Hindlimb muscle (tissue), 1 donor: ENCODE measurements at regions not wholly inside any gene's neighbourhood (a gene's known extent, or its start where the extent isn't known, plus 50 kb on each side); places are given as distances from the start of the nearest gene placed in this dataset.
A peak's percentile ranks its signal among the peaks of the same experiment; 100 is the strongest.

Source experiments
- DNase-seq: peaks from one replicate; pipeline ENCODE4 v3.0.0-alpha.2; 2013

DNA sequence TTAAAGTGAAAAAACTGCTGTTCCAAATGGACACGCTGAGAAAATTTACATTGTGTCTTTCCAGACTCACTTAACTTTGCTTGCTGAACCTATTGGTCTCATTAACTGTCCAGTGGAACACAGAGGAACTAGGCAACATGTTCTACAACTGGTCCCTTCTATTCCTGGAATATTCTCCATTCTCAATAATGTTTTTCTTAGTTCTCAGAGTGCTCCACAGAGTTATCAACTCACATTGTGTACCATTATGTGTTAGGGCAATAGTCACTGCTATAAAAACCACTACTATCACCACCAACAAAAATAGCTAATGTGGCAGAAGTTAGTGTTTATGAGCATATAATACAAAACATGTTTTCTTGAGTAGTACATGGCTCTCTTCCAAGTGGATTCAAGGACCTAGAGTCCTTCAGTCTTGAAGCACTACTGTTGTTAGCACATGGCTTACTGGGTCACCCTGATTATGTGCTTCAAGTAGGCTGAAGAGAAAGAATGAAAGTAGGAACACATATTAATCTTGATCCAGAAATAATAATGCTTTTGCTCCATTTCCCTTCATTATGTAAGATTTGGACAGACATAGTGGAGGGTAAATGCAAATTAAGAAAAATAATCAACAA is 865.3 kb upstream of the HS3ST1 start:
- no peak for DNase-seq

DNA sequence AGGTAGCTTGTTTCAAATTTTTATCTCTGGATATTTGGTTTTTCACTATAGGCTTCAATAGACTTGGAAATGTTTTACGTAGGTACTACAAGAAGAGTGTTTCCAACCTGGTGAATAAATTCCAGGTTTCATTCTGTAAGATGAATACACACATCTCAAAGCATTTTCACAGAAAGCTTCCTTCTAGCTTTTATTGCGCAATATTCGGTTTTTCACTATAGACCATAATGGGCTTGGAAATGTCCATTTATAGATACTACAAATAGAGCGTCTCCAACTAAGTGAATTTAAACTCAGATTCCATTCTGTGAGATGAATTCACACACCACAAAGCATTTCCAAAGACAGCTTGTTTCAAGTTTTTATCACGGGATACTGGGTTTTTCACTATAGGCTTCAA is 857.7 kb upstream of the HS3ST1 start:
- no peak for DNase-seq

DNA sequence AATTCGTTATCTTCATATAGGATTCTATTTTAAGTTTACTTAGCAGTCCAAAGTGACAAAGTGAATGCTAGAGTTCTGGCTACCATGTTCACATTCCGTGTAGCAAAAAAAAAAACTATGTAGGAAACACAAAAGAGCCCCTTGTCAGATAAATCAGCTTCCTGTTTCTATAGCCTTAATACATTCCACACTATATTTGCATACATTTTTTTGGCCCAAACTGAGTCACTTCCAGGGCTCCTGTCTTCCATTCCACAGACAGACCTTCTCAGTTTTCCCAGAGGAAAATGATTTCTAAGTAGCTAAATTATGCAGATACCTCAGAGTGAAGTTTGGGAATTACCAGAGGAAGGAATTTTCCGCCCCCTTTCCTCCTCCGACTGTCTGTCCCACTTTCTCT is 841.9 kb upstream of the HS3ST1 start:
- no peak for DNase-seq

DNA sequence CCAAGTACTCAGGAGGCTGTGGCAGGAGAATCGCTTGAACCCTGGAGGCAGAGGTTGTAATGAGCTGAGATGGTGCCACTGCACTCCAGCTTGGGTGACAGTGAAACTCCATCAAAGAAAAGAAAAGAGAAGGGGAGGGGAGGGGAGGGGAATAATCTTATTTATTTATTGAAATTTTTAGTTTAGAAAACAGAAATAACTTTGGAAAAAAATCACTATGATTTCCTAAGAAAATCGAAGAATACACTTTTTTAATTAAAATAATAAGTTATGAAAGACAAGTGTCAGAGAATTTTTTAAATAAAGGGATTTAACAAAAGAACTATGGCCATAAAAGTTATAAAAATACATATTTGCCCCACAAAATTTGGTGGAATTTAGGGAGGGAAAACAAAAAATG is 836.9 kb upstream of the HS3ST1 start:
- no peak for DNase-seq

DNA sequence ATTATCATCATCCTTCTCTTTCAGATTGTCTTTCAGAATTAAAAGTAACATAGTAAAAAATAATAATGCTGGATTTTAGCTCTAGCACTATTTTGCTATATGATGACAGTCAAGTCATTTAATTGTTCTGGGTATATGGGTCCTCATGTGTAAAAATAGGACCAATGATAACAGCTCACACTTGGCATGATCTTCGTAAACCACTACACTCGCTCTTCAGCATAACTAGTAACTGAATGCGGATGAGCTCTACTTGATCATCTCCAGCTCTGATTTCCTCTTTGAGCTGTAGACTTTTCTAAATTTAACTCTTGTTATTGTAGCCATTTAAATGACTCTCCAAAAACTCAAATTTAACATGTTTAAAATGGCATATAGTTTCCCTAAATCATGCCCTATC is 831.8 kb upstream of the HS3ST1 start:
- no peak for DNase-seq

DNA sequence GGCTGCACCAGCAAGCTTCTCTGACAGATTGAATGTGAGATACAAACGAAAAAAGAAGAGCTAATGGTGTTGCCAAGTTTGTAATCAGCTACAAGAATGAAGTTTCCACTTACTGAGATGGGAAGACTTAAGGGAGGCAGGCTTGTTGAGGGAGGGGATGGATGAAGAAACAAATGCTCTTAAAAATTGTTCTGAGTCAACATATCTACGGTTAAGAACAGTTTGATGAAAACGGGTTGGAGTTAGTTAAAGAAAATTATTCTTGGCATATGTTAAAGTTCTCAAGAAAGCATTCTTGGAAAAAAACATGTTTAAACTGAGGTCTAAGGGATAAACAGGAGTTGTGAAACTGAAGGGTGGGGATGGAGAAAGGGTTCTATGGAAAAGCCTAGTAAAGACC is 816.3 kb upstream of the HS3ST1 start:
- DNase-seq, result no peak

DNA sequence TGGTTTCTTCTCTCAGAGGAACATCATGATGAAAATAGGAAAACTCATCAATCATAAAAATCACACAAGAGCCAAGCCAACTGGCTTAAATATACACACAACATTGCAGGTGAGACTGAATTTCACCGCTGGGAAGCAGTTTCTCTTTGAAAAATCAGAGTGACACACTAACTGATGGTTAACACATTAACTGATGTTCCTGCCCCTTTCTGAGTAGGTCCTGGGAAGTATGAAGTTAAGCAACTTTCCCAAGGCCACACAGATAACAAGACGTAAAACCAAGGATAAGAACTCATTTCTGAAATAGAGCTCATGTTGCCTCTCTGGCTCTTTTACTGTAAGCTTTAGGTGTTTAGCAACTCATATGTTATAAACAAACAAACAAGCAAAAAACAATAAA is 813.7 kb upstream of the HS3ST1 start:
- DNase-seq, result no peak

DNA sequence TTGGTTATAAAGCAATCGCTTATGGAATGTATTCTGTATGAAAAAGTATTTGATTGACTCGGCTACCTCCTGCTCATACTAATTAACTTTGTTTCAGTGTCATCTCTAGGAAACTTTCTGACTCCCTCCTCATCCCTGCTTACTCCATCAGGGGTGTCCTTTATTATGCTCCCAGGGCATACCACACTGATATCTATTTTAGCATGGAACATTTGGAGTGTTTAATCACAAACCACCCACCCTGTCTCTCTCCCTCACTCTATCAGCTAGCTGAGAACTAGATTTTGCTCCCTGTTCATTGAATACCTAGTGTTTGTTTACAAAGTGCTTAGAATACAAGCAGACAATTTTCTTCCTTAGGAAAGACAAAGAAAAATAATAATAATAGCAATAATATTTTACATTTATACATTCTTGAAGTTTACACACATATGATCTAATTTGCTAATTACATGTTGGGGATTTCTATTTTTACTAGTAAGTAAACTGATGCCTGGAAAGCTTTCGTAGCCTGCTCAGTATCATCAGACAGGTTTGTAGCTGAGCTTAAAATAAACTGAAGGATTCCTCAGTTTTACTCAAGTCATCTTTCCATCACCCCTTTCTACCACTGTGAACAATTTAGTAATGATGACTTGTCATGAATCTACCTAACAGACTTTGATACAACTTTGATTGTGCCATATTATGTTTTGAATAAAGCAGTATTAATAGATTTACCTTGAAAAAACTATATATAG is 811.4 kb upstream of the HS3ST1 start:
- no peak for DNase-seq

DNA sequence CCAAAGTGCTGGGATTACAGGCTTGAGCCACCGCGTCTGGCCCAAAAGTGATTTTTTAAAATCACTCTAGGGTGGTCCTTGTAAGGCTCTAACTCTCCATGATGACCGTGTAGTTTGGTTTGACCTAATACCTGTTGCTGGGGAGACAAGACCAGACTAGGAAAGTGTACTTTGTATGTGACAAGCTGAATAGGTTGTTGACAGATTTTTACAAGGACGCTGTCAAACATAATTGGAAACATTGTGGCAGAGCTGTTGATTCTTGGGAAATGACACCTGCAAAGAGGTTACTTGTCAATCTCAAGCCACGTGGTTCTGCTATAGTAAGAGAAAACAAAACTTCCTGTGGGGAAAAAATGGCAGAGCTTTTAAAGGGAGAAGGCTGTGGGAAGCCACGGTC is 802.4 kb upstream of the HS3ST1 start:
- DNase-seq, result no peak

DNA sequence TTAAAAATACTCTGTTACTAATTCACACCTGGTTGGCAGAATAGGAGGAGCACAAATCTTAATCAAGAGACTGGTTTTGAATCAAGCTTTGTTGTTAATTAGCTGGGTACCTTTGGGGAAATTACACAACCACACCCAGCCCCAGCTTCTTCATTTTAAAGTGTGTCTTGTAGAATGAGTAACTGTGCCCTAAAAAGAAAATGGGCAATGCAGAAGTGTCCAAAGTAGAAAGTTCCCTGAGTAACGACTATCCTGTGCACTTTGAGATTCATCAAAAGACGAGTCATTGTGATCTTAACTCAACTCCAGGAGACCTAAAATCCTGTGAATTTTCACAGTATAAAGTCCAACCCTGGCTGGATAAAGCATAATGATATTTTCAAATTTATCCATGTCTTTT is 792.3 kb upstream of the HS3ST1 start:
- DNase-seq, result no peak

DNA sequence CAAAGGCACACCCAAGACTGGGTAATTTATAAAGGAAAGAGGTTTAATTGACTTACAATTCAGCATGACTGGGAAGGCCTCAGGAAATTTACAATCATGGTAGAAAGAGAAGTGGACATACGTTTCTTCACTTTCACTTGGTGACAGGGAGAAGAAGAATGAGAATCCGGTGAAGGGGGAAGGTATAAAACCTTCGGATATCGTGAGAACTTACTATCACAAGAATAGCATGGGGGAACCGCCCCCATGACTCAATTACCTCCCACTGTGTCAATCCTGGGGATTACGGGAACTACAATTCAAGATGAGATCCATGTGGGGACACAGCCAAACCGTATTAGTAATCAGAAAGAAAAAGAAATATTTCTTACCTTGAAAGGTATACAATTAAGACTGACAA is 782.9 kb upstream of the HS3ST1 start:
- DNase-seq, result no peak

DNA sequence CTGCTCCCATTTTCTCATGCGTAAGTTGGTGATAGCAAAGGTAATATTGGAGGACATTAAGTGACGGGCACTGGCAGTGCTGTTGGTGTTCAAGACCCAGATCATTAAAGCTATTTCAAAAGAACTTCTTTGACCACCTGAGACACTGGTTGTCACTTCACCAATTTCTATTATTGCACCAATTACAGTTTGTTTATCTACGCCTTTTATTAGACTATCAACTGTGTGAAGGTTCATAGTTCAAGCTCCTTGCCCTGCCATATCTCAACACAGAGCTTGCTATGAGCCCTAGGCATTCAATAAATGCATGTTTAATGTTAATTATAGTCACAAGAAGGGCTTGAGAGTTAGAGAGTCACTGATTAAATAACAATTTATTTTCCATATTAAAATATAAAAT is 778.7 kb upstream of the HS3ST1 start:
- DNase-seq, result no peak

DNA sequence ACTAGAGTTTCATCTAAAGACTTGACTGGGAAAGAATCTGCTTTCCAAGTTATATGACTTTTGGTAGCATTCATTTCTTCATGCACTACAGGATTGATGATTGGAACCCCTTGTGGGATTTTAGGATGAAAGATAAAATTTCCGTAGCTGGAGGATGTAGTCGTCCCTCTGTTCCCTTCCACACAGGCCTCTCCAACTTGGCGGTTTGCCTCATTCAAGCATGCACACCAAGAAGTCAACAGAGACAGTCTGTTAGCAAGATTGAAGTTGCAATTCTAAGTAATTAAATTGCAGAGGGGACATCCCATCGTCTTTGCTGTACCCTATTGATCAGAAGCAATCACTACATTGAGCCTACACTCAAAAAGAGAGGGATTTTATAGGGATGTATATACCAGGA is 777.4 kb upstream of the HS3ST1 start:
- DNase-seq, result no peak

DNA sequence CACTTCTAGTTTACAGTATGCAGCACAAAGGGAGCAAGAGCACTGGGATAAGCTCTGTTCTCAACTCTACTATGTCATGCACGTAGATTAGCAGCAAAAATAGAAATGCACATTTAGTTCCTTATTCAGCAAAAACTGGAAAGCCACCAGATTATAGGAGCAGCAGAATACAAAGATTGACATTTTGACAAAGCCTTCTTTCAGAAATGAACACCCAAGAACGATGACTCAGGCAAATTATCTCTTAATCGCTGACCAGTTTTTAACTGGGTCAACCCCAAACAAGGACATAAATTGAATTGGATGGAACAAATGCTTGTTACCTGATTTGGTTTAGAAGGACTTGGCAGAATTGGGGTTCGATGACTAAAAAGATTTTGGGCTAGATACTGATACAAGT is 775.3 kb upstream of the HS3ST1 start:
- no peak for DNase-seq

DNA sequence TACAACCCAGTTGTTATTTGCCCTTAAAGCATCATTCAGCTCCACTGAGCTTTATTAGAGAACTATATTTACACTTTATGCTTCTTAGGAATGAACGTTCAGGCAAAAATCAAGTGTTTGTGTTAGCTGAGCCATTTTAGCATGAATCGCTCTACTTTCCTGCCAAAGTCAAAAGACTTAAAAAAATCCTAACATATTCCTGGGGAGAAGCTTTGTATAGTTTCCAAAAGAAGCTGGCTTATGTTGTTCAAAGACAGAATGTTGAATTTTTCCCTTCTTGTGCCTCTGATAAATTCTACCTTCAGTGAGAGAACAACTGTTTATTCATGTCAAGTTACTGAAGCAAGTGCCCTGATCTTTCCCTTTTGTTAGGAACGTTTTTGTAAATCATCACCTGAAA is 771.5 kb upstream of the HS3ST1 start:
- DNase-seq, result no peak

DNA sequence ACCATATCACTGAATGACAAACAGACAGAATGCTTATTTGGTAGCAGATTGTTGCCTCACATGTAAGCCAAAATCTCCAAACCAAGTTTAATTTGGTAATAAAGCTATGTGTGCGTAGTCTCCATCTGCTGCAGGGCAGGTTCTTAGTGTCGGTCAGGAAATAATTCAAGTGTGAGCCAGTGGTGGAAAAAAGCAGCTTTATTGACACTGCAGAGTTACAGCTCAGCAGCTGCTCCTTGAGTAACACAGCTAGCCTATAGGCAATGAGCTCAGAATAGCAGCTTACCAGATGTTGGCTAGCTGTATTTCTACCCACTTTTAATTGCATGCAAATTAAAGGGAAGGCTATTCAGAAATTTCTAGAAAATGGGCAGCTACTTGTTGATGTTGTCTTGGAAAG is 757.8 kb upstream of the HS3ST1 start:
- DNase-seq, result no peak

DNA sequence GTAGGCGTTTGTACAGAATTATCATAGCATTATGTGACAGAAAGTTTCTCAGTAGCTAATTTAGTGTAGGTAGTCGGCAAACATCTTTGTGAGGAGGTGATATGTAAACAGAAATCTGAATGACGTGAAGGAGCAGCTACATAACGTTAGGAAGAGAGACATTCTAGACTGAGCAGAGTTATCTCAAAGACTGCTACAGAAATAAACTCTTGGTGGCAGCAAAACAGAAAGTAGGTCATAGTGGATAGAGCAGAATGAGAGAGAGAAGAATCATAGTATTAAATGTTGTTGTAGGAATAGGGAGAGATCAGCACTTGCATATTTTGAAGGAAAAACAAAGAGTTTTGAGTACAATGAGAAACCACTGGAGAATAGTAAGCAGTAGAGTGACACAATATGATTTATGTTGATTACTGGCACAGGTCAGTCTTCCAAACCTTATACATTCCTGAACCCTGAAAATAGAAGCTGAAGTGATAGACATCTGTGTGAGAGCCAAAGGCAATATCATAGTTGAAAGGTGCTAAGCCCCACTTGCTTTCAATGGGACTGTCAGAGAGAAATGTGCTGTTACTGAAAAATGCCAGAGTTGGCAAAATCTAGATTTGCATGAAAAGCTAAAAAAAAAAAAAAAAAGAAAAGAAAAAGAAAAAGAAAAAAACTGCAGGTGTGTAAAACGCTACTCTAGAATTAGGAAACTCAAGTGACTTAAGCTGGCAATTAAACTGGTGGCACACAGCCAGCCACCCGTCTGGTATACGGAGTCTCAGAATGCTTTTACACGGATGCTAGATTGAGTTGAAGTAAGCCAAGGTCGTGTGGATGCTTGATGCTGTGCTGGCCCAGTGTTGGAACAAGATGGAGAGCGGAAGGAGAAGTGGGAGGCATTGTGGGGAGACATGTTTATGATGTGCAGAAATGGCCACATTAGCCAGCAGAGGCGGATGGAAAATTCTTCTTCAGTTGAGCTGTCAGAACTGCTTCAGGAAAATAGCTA is 750.2 kb upstream of the HS3ST1 start:
- DNase-seq, result peak; percentile 26

DNA sequence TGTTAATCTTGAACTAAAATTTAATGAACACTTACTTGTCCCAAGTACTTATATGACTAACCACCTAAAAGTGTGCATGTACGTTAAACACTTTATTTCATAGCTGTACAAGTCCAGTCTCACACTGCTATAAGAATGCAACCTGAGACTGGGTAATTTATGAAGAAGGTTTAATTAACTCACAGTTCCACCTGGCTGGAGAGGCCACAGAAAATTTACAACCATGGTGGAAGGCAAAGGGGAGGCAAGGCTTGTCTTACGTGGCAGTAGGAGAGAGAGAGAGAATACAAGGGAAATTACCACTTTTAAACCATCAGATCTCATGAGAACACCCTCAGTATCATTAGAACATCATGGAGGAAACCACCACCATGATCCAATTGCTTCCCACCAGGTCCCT is 748.7 kb upstream of the HS3ST1 start:
- DNase-seq, result no peak

DNA sequence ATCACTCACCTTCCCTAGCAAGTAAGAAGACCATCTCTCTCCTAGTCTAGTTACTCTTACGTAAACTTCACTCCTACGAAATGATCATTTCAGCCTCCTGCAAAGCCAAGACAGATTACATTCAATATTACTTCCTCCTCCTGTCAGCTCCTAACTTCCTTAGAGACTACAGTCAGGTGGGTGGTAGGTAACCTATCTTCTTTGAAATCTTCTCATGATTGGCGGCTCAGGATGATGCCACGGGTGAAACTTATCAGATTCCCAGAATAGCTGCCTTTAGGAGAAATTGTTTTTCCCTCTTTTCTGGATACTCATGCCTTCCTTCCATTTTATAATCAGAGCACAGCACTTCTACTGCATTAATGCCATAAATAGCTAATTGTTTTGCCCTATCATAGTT is 744.8 kb upstream of the HS3ST1 start:
- DNase-seq, result no peak

DNA sequence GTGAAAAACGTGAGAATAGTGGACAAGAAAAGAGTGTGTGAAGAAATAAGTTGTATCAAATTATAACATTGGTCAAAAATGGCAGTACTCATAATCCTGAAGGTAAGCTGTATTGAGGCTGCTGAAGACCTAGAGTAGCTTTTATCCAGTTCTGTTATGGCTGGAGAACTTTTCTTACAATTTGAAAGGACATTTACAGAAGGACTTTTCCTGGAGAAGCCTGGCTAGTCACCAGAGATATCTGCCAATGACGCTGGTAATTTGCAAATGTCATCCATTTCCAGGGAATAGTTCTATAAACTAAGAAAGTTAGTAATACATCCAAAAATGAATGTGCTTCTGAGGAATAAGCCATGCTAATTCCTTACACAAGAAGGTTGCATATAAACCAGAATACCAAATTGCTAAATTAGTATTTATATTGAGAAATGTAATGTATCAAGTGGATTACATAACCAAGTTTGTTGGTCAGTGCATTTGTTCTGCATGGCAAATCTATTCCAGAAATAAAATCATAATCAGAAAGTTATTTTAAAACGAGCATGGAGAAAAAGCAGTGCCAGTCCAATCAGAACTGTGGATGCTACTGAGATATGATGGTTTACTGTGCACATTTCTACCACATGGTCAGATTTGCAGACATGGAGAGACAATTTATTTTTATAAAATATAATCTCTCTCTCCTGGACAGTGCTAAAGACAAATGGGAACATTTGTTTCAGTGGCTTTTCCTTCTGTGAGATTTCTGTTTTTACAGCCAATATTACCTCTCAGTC is 743.7 kb upstream of the HS3ST1 start:
- no peak for DNase-seq

DNA sequence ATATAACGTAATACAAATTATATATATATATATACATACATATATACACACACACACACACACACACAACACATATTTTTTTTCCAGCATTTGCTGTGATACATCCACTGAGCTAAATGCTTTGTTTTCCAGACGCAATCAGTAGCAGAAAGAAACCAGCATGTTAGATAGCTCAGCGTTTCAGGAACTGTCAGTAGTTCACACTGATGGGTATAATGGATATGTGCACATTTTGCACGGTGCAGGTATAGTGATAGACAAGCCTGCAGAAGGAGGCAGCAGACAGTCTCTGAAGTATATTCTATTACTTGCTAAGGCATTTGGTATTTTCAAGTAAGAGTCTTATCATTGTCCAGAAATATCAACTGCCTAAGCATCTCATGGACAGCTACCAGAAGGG is 741.6 kb upstream of the HS3ST1 start:
- no peak for DNase-seq

DNA sequence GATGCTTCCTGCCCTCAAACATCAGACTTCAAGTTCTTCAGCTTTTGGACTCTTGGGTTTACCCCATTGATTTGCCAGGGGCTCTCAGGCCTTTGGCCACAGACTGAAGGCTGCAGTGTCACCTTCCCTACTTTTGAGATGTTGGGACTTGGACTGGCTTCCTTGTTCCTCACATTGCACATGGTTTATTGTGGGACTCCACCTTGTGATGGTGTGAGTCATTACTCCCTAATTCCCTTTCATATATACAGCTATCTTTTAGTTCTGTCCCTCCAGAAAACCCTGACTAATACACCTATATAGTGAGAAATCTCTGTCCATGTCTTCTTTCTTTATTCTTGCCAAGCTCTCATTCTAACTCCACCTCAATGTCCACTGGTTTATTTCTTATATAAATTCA is 736.9 kb upstream of the HS3ST1 start:
- DNase-seq, result no peak

DNA sequence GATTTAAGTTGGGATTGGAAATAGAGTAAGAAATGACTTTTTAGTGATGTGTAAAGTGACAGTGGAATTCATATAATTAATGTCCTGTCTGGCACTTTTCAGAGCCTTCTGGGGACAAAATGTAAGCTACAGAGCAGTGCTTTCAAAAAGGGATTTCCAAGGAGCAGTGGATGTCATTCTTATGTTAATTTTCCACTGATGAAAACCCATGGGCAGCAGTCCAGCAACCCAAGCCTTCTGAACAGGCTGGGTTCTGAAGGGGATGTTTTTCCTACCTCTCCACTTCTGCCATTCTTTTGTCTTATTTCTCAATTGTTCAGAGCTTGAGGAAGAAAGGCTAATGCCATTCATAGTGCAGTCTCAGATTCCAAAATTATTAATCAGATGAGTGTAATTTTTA is 717.6 kb upstream of the HS3ST1 start:
- no peak for DNase-seq
